Liver (tissue), 8 donors: ENCODE measurements at regions not wholly inside any gene's neighbourhood (a gene's known extent, or its start where the extent isn't known, plus 50 kb on each side); places are given as distances from the start of the nearest gene placed in this dataset.

Source experiments
- DNase-seq: peaks from one replicate; pipeline ENCODE4 v3.0.0-alpha.2; 2017; ENCODE audit warnings: low spot score
- H3K27ac ChIP-seq, 2 donors: one replicate each; pipeline ENCODE4 v1.7.0; 2013; ENCODE audit warnings: inconsistent platforms in 2 of 2, low read length in 2 of 2, control low read depth in 1 of 2, low read depth in 1 of 2, mild to moderate bottlenecking in 1 of 2
- H3K27me3 ChIP-seq, 4 donors: one replicate each; pipeline versions ENCODE4 v1.6.1 to v1.7.0; 2013; ENCODE audit warnings: low read length in 3 of 4, inconsistent platforms in 1 of 4, mild to moderate bottlenecking in 1 of 4, moderate library complexity in 1 of 4; ENCODE audit not compliant: control insufficient read depth in 4 of 4, insufficient read depth in 4 of 4
- H3K36me3 ChIP-seq, 4 donors: one replicate each; pipeline versions ENCODE4 v1.6.1 to v1.7.0; 2013; ENCODE audit warnings: low read length in 3 of 4, mild to moderate bottlenecking in 3 of 4, low read depth in 1 of 4, moderate library complexity in 1 of 4; ENCODE audit not compliant: control insufficient read depth in 4 of 4, insufficient read depth in 3 of 4
- H3K4me1 ChIP-seq, 4 donors: one replicate each; pipeline versions ENCODE4 v1.6.1 to v1.7.0; 2013; ENCODE audit warnings: low read length in 3 of 4, mild to moderate bottlenecking in 3 of 4, moderate library complexity in 1 of 4; ENCODE audit not compliant: control insufficient read depth in 4 of 4, insufficient read depth in 4 of 4
- H3K4me3 ChIP-seq, 3 donors: one replicate each; pipeline versions ENCODE4 v1.6.1 to v1.7.0; 2013; ENCODE audit warnings: low read length in 3 of 3, control low read depth in 1 of 3, low read depth in 1 of 3, mild to moderate bottlenecking in 1 of 3
- H3K9ac ChIP-seq, 2 donors: one replicate each; pipeline ENCODE4 v1.7.0; 2013; ENCODE audit warnings: low read length in 2 of 2, mild to moderate bottlenecking in 2 of 2, moderate library complexity in 2 of 2, control low read depth in 1 of 2, low read depth in 1 of 2
- H3K9me3 ChIP-seq, 4 donors: one replicate each; pipeline versions ENCODE4 v1.6.1 to v1.7.0; 2013; ENCODE audit warnings: low read length in 3 of 4; ENCODE audit not compliant: control insufficient read depth in 4 of 4
- GABPA ChIP-seq, 2 donors: IDR thresholded peaks in 1 of 2; conservative IDR thresholded peaks in 1 of 2; 2 replicates each; pipeline ENCODE4 v1.6.1; 2016; ENCODE audit warnings: antibody characterized with exemption in 2 of 2, mild to moderate bottlenecking in 1 of 2, moderate library complexity in 1 of 2
- HNF4G ChIP-seq: IDR thresholded peaks from 2 replicates; pipeline ENCODE4 v1.6.1; 2016; ENCODE audit warnings: antibody characterized with exemption
- JUND ChIP-seq, 2 donors: IDR thresholded peaks; 2 replicates each; pipeline ENCODE4 v1.6.1; 2016; ENCODE audit warnings: antibody characterized with exemption in 2 of 2
- MAX ChIP-seq: IDR thresholded peaks from 2 replicates; pipeline ENCODE4 v1.6.1; 2016; ENCODE audit warnings: antibody characterized with exemption
- NR2F2 ChIP-seq: IDR thresholded peaks from 2 replicates; pipeline ENCODE4 v1.6.1; 2016; ENCODE audit warnings: antibody characterized with exemption
- RAD21 ChIP-seq, 2 donors: IDR thresholded peaks; 2 replicates each; pipeline ENCODE4 v1.6.1; 2016; ENCODE audit warnings: antibody characterized with exemption in 2 of 2, mild to moderate bottlenecking in 2 of 2
- RXRA ChIP-seq, 2 donors: IDR thresholded peaks; 2 replicates each; pipeline ENCODE4 v1.6.1; 2017 to 2018; ENCODE audit warnings: antibody characterized with exemption in 2 of 2, mild to moderate bottlenecking in 1 of 2
- SP1 ChIP-seq: IDR thresholded peaks from 2 replicates; pipeline ENCODE4 v1.6.1; 2018; ENCODE audit warnings: antibody characterized with exemption, mild to moderate bottlenecking
- TAF1 ChIP-seq: conservative IDR thresholded peaks from 2 replicates; pipeline ENCODE4 v1.6.1; 2016; ENCODE audit warnings: antibody characterized with exemption, mild to moderate bottlenecking
- YY1 ChIP-seq: IDR thresholded peaks from 2 replicates; pipeline ENCODE4 v1.6.1; 2016; ENCODE audit warnings: antibody characterized with exemption, mild to moderate bottlenecking
- ZBTB33 ChIP-seq: IDR thresholded peaks from 2 replicates; pipeline ENCODE4 v1.6.1; 2016; ENCODE audit warnings: antibody characterized with exemption
- whole genome bisulfite sequencing: extraction: QIAGEN DNeasy Blood & Tissue Kit; methylation state at CpG from one replicate; pipeline ENCODE4 v1.1.7; 2013; 5-methylcytosine and 5-hydroxymethylcytosine counted together
- TF ChIP-seq, protein P1 (sequence below): IDR thresholded peaks from 2 replicates; pipeline ENCODE4 v1.6.1; 2016; ENCODE audit warnings: antibody characterized with exemption, mild to moderate bottlenecking
- TF ChIP-seq, protein P2 (sequence below): fragments of 150-350 bp; IDR thresholded peaks from 2 replicates; pipeline ENCODE4 v1.5.1; 2017; ENCODE audit warnings: improper control_type of control experiment, low read depth, low read length; ENCODE audit not compliant: missing input control
- donor health status: healthy.
- donor health status: healthy.
- donor health status: healthy.
- donor health status: healthy.
- donor health status: healthy.

GRCh38 chr3:184474897-184475296, 86.7 kb upstream of the EPHB3 start:
- WGBS, result 88% methylated on average over 8 of the region's 8 CpGs
- no peak for DNase-seq

DNA sequence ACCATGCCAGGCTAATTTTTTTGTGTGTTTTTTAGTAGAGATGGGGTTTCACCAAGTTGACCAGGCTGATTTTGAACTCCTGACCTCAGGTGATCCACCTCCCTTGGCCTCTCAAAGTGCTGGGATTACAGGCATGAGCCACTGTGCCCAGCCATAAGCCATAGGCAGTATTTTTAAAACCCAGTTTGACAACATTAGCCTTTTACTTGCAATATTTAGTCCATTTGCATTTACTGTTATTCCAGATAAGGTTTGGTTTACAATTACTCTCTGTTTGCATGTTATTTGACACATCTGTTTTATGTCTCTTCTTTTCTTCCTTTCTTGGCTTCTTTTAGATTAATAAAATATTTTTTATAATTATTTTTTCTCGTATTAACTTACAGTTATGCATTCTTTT, 83.6 kb upstream of the EPHB3 start:
- no peaks in the 10 kb centered on the region for H3K4me1 ChIP-seq
- no peak for DNase-seq
- H3K9ac ChIP-seq, result no peak overlapping the region
- no peak overlapping the region for H3K4me3 ChIP-seq
- no peaks in the 10 kb centered on the region for H3K36me3 ChIP-seq
- 88% methylated on average over 1 of the region's 1 CpG for WGBS
- H3K27ac ChIP-seq, result no peak overlapping the region
- H3K27me3 ChIP-seq, result peaks cover 0 to 3% (median 1%) of the 10 kb centered on the region in 4 donors
- no peaks in the 10 kb centered on the region for H3K9me3 ChIP-seq
- no peak for TF ChIP-seq ZBTB33
- TF ChIP-seq YY1, result no peak
- TF ChIP-seq JUND (IDR thresholded peaks at IDR 0.05), result no peak
- TF ChIP-seq RXRA (IDR thresholded peaks at IDR 0.05), result no peak
- TF ChIP-seq NR2F2, result no peak
- TF ChIP-seq MAX, result no peak
- TF ChIP-seq SP1, result no peak

More at GRCh38 chr3:184474897-184475296, 86.7 kb upstream of the EPHB3 start:
- Histone ChIP-seq H3K36me3 (no peaks in the 10 kb centered on the region), H3K9ac (no peak overlapping the region), H3K4me3 (no peak overlapping the region), H3K9me3 (no peaks in the 10 kb centered on the region), H3K4me1 (no peaks in the 10 kb centered on the region), H3K27ac (no peak overlapping the region), H3K27me3 (peaks cover 0 to 2% (median 0%) of the 10 kb centered on the region in 4 donors)
- no peak for TF ChIP-seq HNF4G
- no peak for TF ChIP-seq SP1
- no peak for TF ChIP-seq GABPA (IDR thresholded peaks at IDR 0.05 in 1 of 2, conservative IDR thresholded peaks at IDR 0.05 in 1 of 2)

DNA sequence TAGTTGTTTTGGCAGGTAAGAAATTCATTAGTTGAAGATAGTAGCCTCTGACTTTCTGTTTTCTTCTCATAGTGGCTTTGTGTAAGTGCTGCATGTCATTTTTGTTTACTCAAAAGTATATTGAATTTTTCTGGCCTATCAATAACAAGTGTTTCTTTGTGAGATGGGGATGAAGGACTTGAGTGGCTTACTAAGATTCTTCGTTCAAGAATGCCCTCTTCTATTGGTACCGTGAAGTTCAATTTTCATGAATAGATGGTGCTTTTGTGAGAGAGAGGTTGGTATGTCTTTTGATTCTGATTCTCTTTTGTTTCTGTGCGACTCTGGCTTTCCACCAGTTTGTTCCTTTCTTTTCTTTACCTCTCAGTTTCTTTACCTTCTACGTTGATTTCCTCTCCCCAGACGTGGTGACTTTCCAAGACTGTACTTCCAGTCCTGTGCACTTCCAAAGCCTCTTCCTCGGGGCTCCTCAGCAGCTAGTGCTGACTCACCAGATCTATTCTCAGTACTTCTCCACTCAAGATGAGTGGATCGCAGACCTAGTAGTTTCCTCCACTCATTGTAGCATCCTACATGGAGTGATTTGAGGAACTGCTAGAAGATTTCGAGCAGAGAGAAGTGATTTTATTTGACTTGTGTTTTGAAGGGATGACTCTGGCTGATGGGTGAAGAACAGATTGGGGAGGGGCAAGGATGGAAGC, 82.0 kb upstream of the EPHB3 start:
- DNase-seq, result no peak
- TF ChIP-seq ZBTB33, result no peak
- TF ChIP-seq JUND (IDR thresholded peaks at IDR 0.05), result no peak
- TF ChIP-seq, protein P1, sequence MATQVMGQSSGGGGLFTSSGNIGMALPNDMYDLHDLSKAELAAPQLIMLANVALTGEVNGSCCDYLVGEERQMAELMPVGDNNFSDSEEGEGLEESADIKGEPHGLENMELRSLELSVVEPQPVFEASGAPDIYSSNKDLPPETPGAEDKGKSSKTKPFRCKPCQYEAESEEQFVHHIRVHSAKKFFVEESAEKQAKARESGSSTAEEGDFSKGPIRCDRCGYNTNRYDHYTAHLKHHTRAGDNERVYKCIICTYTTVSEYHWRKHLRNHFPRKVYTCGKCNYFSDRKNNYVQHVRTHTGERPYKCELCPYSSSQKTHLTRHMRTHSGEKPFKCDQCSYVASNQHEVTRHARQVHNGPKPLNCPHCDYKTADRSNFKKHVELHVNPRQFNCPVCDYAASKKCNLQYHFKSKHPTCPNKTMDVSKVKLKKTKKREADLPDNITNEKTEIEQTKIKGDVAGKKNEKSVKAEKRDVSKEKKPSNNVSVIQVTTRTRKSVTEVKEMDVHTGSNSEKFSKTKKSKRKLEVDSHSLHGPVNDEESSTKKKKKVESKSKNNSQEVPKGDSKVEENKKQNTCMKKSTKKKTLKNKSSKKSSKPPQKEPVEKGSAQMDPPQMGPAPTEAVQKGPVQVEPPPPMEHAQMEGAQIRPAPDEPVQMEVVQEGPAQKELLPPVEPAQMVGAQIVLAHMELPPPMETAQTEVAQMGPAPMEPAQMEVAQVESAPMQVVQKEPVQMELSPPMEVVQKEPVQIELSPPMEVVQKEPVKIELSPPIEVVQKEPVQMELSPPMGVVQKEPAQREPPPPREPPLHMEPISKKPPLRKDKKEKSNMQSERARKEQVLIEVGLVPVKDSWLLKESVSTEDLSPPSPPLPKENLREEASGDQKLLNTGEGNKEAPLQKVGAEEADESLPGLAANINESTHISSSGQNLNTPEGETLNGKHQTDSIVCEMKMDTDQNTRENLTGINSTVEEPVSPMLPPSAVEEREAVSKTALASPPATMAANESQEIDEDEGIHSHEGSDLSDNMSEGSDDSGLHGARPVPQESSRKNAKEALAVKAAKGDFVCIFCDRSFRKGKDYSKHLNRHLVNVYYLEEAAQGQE, result no peak
- TF ChIP-seq TAF1, result no peak
- TF ChIP-seq, protein P2, sequence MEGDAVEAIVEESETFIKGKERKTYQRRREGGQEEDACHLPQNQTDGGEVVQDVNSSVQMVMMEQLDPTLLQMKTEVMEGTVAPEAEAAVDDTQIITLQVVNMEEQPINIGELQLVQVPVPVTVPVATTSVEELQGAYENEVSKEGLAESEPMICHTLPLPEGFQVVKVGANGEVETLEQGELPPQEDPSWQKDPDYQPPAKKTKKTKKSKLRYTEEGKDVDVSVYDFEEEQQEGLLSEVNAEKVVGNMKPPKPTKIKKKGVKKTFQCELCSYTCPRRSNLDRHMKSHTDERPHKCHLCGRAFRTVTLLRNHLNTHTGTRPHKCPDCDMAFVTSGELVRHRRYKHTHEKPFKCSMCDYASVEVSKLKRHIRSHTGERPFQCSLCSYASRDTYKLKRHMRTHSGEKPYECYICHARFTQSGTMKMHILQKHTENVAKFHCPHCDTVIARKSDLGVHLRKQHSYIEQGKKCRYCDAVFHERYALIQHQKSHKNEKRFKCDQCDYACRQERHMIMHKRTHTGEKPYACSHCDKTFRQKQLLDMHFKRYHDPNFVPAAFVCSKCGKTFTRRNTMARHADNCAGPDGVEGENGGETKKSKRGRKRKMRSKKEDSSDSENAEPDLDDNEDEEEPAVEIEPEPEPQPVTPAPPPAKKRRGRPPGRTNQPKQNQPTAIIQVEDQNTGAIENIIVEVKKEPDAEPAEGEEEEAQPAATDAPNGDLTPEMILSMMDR, result no peak
- no peak for TF ChIP-seq RAD21 (IDR thresholded peaks at IDR 0.05)
- no peak for TF ChIP-seq RXRA (IDR thresholded peaks at IDR 0.05)
- H3K4me1 ChIP-seq, result no peaks in the 10 kb centered on the region
- no peak overlapping the region for H3K27ac ChIP-seq
- H3K4me3 ChIP-seq, result no peak overlapping the region
- peaks cover 0 to 3% (median 1%) of the 10 kb centered on the region in 4 donors for H3K27me3 ChIP-seq
- H3K9me3 ChIP-seq, result no peaks in the 10 kb centered on the region
- WGBS, result 65% methylated on average over 8 of the region's 8 CpGs
- no peaks in the 10 kb centered on the region for H3K36me3 ChIP-seq
- H3K9ac ChIP-seq, result no peak overlapping the region
